ENCODE measurements at regions not wholly inside any gene's neighbourhood (a gene's known extent, or its start where the extent isn't known, plus 50 kb on each side); places are given as distances from the start of the nearest gene placed in this dataset.

- Histone ChIP-seq H3K27ac (ENCODE audit: low read depth, low read length) (no peak overlapping the region), H3K4me3 (ENCODE audit: low read depth in 1 of 2, low read length in 2 of 2) (no peak overlapping the region)
Measured at GRCh38 chr12:130090542-130090941, 71.7 kb upstream of the FZD10 start.

GRCh38 chr12:130093380-130093779 is 68.9 kb upstream of the FZD10 start:
- Histone ChIP-seq H3K36me3 (ENCODE audit: insufficient read depth, low read length) (no peaks in the 10 kb centered on the region), H3K4me1 (ENCODE audit: insufficient read depth, low read length) (no peaks in the 10 kb centered on the region), H3K9ac (ENCODE audit: low read length) (no peak overlapping the region), H3K27me3 (ENCODE audit: control insufficient read depth in 1 of 2, insufficient read depth in 2 of 2, low read length in 2 of 2) (no peaks in the 10 kb centered on the region), H3K4me3 (ENCODE audit: low read depth in 1 of 2, low read length in 2 of 2) (no peak overlapping the region), H3K9me3 (ENCODE audit: low read length) (no peaks in the 10 kb centered on the region), H3K27ac (ENCODE audit: low read depth, low read length) (no peak overlapping the region)

More at GRCh38 chr12:130090542-130090941, 71.7 kb upstream of the FZD10 start:
- no peaks in the 10 kb centered on the region for H3K27me3 ChIP-seq (ENCODE audit: control insufficient read depth in 1 of 2, insufficient read depth in 2 of 2, low read length in 2 of 2)
- no peaks in the 10 kb centered on the region for H3K9me3 ChIP-seq (ENCODE audit: low read length)
- no peak overlapping the region for H3K9ac ChIP-seq (ENCODE audit: low read length)
- no peaks in the 10 kb centered on the region for H3K4me1 ChIP-seq (ENCODE audit: insufficient read depth, low read length)
- no peaks in the 10 kb centered on the region for H3K36me3 ChIP-seq (ENCODE audit: insufficient read depth, low read length)

GRCh38 chr12:130097342-130097741 is 64.9 kb upstream of the FZD10 start:
- Histone ChIP-seq H3K36me3 (ENCODE audit: insufficient read depth, low read length) (no peaks in the 10 kb centered on the region), H3K27me3 (ENCODE audit: control insufficient read depth in 1 of 2, insufficient read depth in 2 of 2, low read length in 2 of 2) (no peaks in the 10 kb centered on the region), H3K4me3 (ENCODE audit: low read depth in 1 of 2, low read length in 2 of 2) (no peak overlapping the region), H3K4me1 (ENCODE audit: insufficient read depth, low read length) (no peaks in the 10 kb centered on the region), H3K9ac (ENCODE audit: low read length) (no peak overlapping the region), H3K9me3 (ENCODE audit: low read length) (no peaks in the 10 kb centered on the region), H3K27ac (ENCODE audit: low read depth, low read length) (no peak overlapping the region)

GRCh38 chr12:130097798-130098255 is 64.4 kb upstream of the FZD10 start:
- Histone ChIP-seq H3K4me3 (ENCODE audit: low read depth in 1 of 2, low read length in 2 of 2) (no peak overlapping the region), H3K9ac (ENCODE audit: low read length) (no peak overlapping the region), H3K27me3 (ENCODE audit: control insufficient read depth in 1 of 2, insufficient read depth in 2 of 2, low read length in 2 of 2) (no peaks in the 10 kb centered on the region), H3K9me3 (ENCODE audit: low read length) (no peaks in the 10 kb centered on the region), H3K27ac (ENCODE audit: low read depth, low read length) (no peak overlapping the region), H3K4me1 (ENCODE audit: insufficient read depth, low read length) (no peaks in the 10 kb centered on the region), H3K36me3 (ENCODE audit: insufficient read depth, low read length) (no peaks in the 10 kb centered on the region)

GRCh38 chr12:130098301-130099005 is 63.8 kb upstream of the FZD10 start:
- Histone ChIP-seq H3K4me1 (ENCODE audit: insufficient read depth, low read length) (no peaks in the 10 kb centered on the region), H3K27me3 (ENCODE audit: control insufficient read depth in 1 of 2, insufficient read depth in 2 of 2, low read length in 2 of 2) (no peaks in the 10 kb centered on the region)

GRCh38 chr12:130100634-130101362 is 61.5 kb upstream of the FZD10 start:
- H3K36me3 ChIP-seq (ENCODE audit: insufficient read depth, low read length) = no peaks in the 10 kb centered on the region
- H3K9ac ChIP-seq (ENCODE audit: low read length) = no peak overlapping the region
- peaks cover 5 to 14% of the 10 kb centered on the region in 2 donors for H3K27me3 ChIP-seq (ENCODE audit: control insufficient read depth in 1 of 2, insufficient read depth in 2 of 2, low read length in 2 of 2)
- H3K4me1 ChIP-seq (ENCODE audit: insufficient read depth, low read length) = no peaks in the 10 kb centered on the region
- H3K27ac ChIP-seq (ENCODE audit: low read depth, low read length) = no peak overlapping the region
- H3K9me3 ChIP-seq (ENCODE audit: low read length) = no peaks in the 10 kb centered on the region
- H3K4me3 ChIP-seq (ENCODE audit: low read depth in 1 of 2, low read length in 2 of 2) = no peak overlapping the region

More at GRCh38 chr12:130098301-130099005, 63.8 kb upstream of the FZD10 start:
- H3K27ac ChIP-seq (ENCODE audit: low read depth, low read length) = no peak overlapping the region
- H3K36me3 ChIP-seq (ENCODE audit: insufficient read depth, low read length) = no peaks in the 10 kb centered on the region
- no peak overlapping the region for H3K9ac ChIP-seq (ENCODE audit: low read length)
- H3K4me3 ChIP-seq (ENCODE audit: low read depth in 1 of 2, low read length in 2 of 2) = no peak overlapping the region
- H3K9me3 ChIP-seq (ENCODE audit: low read length) = no peaks in the 10 kb centered on the region

GRCh38 chr12:130101370-130101769 is 60.9 kb upstream of the FZD10 start:
- H3K4me3 ChIP-seq (ENCODE audit: low read depth in 1 of 2, low read length in 2 of 2) = no peak overlapping the region
- no peak overlapping the region for H3K27ac ChIP-seq (ENCODE audit: low read depth, low read length)
- no peaks in the 10 kb centered on the region for H3K9me3 ChIP-seq (ENCODE audit: low read length)
- H3K27me3 ChIP-seq (ENCODE audit: control insufficient read depth in 1 of 2, insufficient read depth in 2 of 2, low read length in 2 of 2) = peaks cover 5 to 14% of the 10 kb centered on the region in 2 donors
- H3K9ac ChIP-seq (ENCODE audit: low read length) = no peak overlapping the region
- H3K4me1 ChIP-seq (ENCODE audit: insufficient read depth, low read length) = no peaks in the 10 kb centered on the region
- H3K36me3 ChIP-seq (ENCODE audit: insufficient read depth, low read length) = no peaks in the 10 kb centered on the region

- no peak overlapping the region for H3K9ac ChIP-seq (ENCODE audit: low read length)
- H3K4me3 ChIP-seq (ENCODE audit: low read depth in 1 of 2, low read length in 2 of 2) = no peak overlapping the region
- no peak overlapping the region for H3K27ac ChIP-seq (ENCODE audit: low read depth, low read length)
- H3K4me1 ChIP-seq (ENCODE audit: insufficient read depth, low read length) = no peaks in the 10 kb centered on the region
- peaks cover 5 to 14% of the 10 kb centered on the region in 2 donors for H3K27me3 ChIP-seq (ENCODE audit: control insufficient read depth in 1 of 2, insufficient read depth in 2 of 2, low read length in 2 of 2)
- no peaks in the 10 kb centered on the region for H3K9me3 ChIP-seq (ENCODE audit: low read length)
- no peaks in the 10 kb centered on the region for H3K36me3 ChIP-seq (ENCODE audit: insufficient read depth, low read length)
Measured at GRCh38 chr12:130102266-130102665, 60.0 kb upstream of the FZD10 start.

- H3K36me3 ChIP-seq (ENCODE audit: insufficient read depth, low read length) = no peaks in the 10 kb centered on the region
- peaks cover 5 to 14% of the 10 kb centered on the region in 2 donors for H3K27me3 ChIP-seq (ENCODE audit: control insufficient read depth in 1 of 2, insufficient read depth in 2 of 2, low read length in 2 of 2)
- H3K27ac ChIP-seq (ENCODE audit: low read depth, low read length) = no peak overlapping the region
- H3K9me3 ChIP-seq (ENCODE audit: low read length) = no peaks in the 10 kb centered on the region
- no peaks in the 10 kb centered on the region for H3K4me1 ChIP-seq (ENCODE audit: insufficient read depth, low read length)
- no peak overlapping the region for H3K4me3 ChIP-seq (ENCODE audit: low read depth in 1 of 2, low read length in 2 of 2)
- H3K9ac ChIP-seq (ENCODE audit: low read length) = no peak overlapping the region
Measured at GRCh38 chr12:130104571-130105106, 57.6 kb upstream of the FZD10 start.

- Histone ChIP-seq H3K36me3 (ENCODE audit: insufficient read depth, low read length) (no peaks in the 10 kb centered on the region), H3K9me3 (ENCODE audit: low read length) (no peaks in the 10 kb centered on the region), H3K4me3 (ENCODE audit: low read depth in 1 of 2, low read length in 2 of 2) (no peak overlapping the region), H3K9ac (ENCODE audit: low read length) (no peak overlapping the region), H3K27ac (ENCODE audit: low read depth, low read length) (no peak overlapping the region), H3K27me3 (ENCODE audit: control insufficient read depth in 1 of 2, insufficient read depth in 2 of 2, low read length in 2 of 2) (peaks cover 2 to 8% of the 10 kb centered on the region in 2 donors), H3K4me1 (ENCODE audit: insufficient read depth, low read length) (no peaks in the 10 kb centered on the region)
Measured at GRCh38 chr12:130109062-130109945, 53.0 kb upstream of the FZD10 start.

GRCh38 chr12:130110914-130111313 is 51.4 kb upstream of the FZD10 start:
- no peak overlapping the region for H3K27ac ChIP-seq (ENCODE audit: low read depth, low read length)
- no peaks in the 10 kb centered on the region for H3K36me3 ChIP-seq (ENCODE audit: insufficient read depth, low read length)
- H3K9me3 ChIP-seq (ENCODE audit: low read length) = no peaks in the 10 kb centered on the region
- H3K4me3 ChIP-seq (ENCODE audit: low read depth in 1 of 2, low read length in 2 of 2) = no peak overlapping the region
- H3K9ac ChIP-seq (ENCODE audit: low read length) = no peak overlapping the region
- H3K27me3 ChIP-seq (ENCODE audit: control insufficient read depth in 1 of 2, insufficient read depth in 2 of 2, low read length in 2 of 2) = no peaks in the 10 kb centered on the region
- H3K4me1 ChIP-seq (ENCODE audit: insufficient read depth, low read length) = no peaks in the 10 kb centered on the region

Measured in muscle layer of colon (tissue), 2 donors.